ENCODE measurements at regions not wholly inside any gene's neighbourhood (a gene's known extent, or its start where the extent isn't known, plus 50 kb on each side); places are given as distances from the start of the nearest gene placed in this dataset.
A peak's percentile ranks its signal among the peaks of the same experiment; 100 is the strongest.

- no peak for DNase-seq
These were observed 521.5 kb downstream of the SLITRK6 start for GRCh38 chr13:85277748-85278147.

- no peak for DNase-seq
These were observed 532.4 kb downstream of the SLITRK6 start for GRCh38 chr13:85266771-85267170.

GRCh38 chr13:85266331-85266730 lies 532.9 kb downstream of the SLITRK6 start:
- DNase-seq: no peak

GRCh38 chr13:85265296-85265695 lies 533.9 kb downstream of the SLITRK6 start:
- DNase-seq: no peak

GRCh38 chr13:85262499-85262898 lies 536.7 kb downstream of the SLITRK6 start:
- DNase-seq: no peak

GRCh38 chr13:85261757-85262346 lies 537.4 kb downstream of the SLITRK6 start:
- DNase-seq: peak; percentile 58

- DNase-seq: no peak
These were observed 538.3 kb downstream of the SLITRK6 start for GRCh38 chr13:85260896-85261295.

- no peak for DNase-seq
These were observed 543.2 kb downstream of the SLITRK6 start for GRCh38 chr13:85255978-85256377.

GRCh38 chr13:85254641-85255040 lies 544.6 kb downstream of the SLITRK6 start:
- DNase-seq: no peak

GRCh38 chr13:85249151-85249550 lies 550.1 kb downstream of the SLITRK6 start:
- no peak for DNase-seq

- DNase-seq: no peak
These were observed 551.4 kb downstream of the SLITRK6 start for GRCh38 chr13:85247780-85248179.

GRCh38 chr13:85243831-85244230 lies 555.4 kb downstream of the SLITRK6 start:
- no peak for DNase-seq

GRCh38 chr13:85241060-85241459 lies 558.2 kb downstream of the SLITRK6 start:
- no peak for DNase-seq

GRCh38 chr13:85236413-85236812 lies 562.8 kb downstream of the SLITRK6 start:
- DNase-seq: no peak

GRCh38 chr13:85230691-85231093 lies 568.5 kb downstream of the SLITRK6 start:
- DNase-seq: no peak

GRCh38 chr13:85228692-85229091 lies 570.5 kb downstream of the SLITRK6 start:
- DNase-seq: no peak

GRCh38 chr13:85223883-85224656 lies 575.1 kb downstream of the SLITRK6 start:
- DNase-seq: no peak

- no peak for DNase-seq
These were observed 582.6 kb downstream of the SLITRK6 start for GRCh38 chr13:85216576-85216975.

GRCh38 chr13:85212692-85213091 lies 586.5 kb downstream of the SLITRK6 start:
- no peak for DNase-seq

GRCh38 chr13:85204668-85205344 lies 594.4 kb downstream of the SLITRK6 start:
- DNase-seq: no peak

GRCh38 chr13:85197431-85197830 lies 601.8 kb downstream of the SLITRK6 start:
- no peak for DNase-seq

GRCh38 chr13:85194482-85194881 lies 604.7 kb downstream of the SLITRK6 start:
- no peak for DNase-seq

- DNase-seq: no peak
These were observed 607.1 kb downstream of the SLITRK6 start for GRCh38 chr13:85191996-85192718.
